ENCODE measurements at regions not wholly inside any gene's neighbourhood (a gene's known extent, or its start where the extent isn't known, plus 50 kb on each side); places are given as distances from the start of the nearest gene placed in this dataset.

DNA sequence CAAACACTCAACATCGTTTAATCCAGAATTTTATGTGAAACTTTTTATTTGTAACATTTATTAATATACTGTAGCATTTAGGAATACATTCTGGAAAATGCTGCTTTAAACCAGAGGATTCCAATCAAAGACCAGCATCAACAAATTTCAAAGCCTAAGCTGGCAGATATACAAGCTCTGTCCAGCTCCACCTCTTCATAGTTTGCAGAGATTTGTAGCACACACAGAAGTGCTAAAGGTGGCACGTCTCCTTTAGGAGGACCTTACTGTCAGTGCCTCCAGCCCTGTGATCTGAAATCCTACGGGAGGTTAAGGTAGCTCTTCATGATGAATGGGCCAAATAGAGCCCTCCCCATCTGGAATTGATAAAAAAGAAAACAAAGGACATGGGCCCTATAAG is 329.7 kb upstream of the NECTIN3 start:
- H3K4me3 ChIP-seq (ENCODE audit: low read depth, low read length): no peak overlapping the region
- ChIA-PET POLR2A (no interaction called here), CTCF (no interaction called here)
- H3K27ac ChIP-seq (ENCODE audit: low read depth, low read length): no peak overlapping the region
- TF ChIP-seq, protein P1, sequence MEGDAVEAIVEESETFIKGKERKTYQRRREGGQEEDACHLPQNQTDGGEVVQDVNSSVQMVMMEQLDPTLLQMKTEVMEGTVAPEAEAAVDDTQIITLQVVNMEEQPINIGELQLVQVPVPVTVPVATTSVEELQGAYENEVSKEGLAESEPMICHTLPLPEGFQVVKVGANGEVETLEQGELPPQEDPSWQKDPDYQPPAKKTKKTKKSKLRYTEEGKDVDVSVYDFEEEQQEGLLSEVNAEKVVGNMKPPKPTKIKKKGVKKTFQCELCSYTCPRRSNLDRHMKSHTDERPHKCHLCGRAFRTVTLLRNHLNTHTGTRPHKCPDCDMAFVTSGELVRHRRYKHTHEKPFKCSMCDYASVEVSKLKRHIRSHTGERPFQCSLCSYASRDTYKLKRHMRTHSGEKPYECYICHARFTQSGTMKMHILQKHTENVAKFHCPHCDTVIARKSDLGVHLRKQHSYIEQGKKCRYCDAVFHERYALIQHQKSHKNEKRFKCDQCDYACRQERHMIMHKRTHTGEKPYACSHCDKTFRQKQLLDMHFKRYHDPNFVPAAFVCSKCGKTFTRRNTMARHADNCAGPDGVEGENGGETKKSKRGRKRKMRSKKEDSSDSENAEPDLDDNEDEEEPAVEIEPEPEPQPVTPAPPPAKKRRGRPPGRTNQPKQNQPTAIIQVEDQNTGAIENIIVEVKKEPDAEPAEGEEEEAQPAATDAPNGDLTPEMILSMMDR (IDR thresholded peaks at IDR 0.05; ENCODE audit: low read depth, low read length): no peak
- no peaks in the 10 kb centered on the region for H3K9me3 ChIP-seq (ENCODE audit: control insufficient read depth, insufficient read depth, low read length)
- H3K27me3 ChIP-seq (ENCODE audit: control insufficient read depth, insufficient read depth, low read length): no peaks in the 10 kb centered on the region
- DNase-seq (ENCODE audit: low read depth, low spot score): no peak

GRCh38 chr3:110743202-110743601 is 328.4 kb upstream of the NECTIN3 start:
- no peaks in the 10 kb centered on the region for H3K27me3 ChIP-seq (ENCODE audit: control insufficient read depth, insufficient read depth, low read length)
- no peak overlapping the region for H3K27ac ChIP-seq (ENCODE audit: low read depth, low read length)
- TF ChIP-seq, protein P1 (IDR thresholded peaks at IDR 0.05; ENCODE audit: low read depth, low read length): no peak
- POLR2A ChIA-PET: no interaction called here
- no peaks in the 10 kb centered on the region for H3K9me3 ChIP-seq (ENCODE audit: control insufficient read depth, insufficient read depth, low read length)
- CTCF ChIA-PET: no interaction called here
- no peak overlapping the region for H3K4me3 ChIP-seq (ENCODE audit: low read depth, low read length)
- no peak for DNase-seq (ENCODE audit: low read depth, low spot score)

- ChIA-PET CTCF (no interaction called here), POLR2A (no interaction called here)
- Histone ChIP-seq H3K9me3 (ENCODE audit: control insufficient read depth, insufficient read depth, low read length) (no peaks in the 10 kb centered on the region), H3K27me3 (ENCODE audit: control insufficient read depth, insufficient read depth, low read length) (no peaks in the 10 kb centered on the region), H3K4me3 (ENCODE audit: low read depth, low read length) (no peak overlapping the region), H3K27ac (ENCODE audit: low read depth, low read length) (no peak overlapping the region)
- no peak for DNase-seq (ENCODE audit: low read depth, low spot score)
- TF ChIP-seq, protein P1 (IDR thresholded peaks at IDR 0.05; ENCODE audit: low read depth, low read length): no peak
Observed at GRCh38 chr3:110743984-110744383, 327.6 kb upstream of the NECTIN3 start.

DNA sequence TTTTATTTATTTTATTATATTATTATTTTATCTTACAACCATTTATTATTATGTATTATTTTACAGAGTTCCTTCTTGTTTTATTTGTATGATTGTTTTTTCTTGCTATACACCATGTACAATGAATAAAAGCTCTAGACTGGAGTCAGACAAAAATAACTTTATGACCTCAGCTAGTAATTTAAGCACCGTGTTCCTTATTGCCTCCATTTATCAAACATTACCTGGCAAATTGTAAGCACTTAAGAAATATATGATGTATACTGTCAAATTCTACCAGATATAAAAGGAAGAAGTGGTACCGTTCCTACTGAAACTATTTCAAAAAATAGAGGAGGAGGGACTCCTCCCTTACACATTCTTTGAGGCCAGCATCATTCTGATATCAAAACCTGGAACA is 326.9 kb upstream of the NECTIN3 start:
- H3K9me3 ChIP-seq (ENCODE audit: control insufficient read depth, insufficient read depth, low read length): no peaks in the 10 kb centered on the region
- ChIA-PET CTCF (no interaction called here), POLR2A (no interaction called here)
- no peak overlapping the region for H3K27ac ChIP-seq (ENCODE audit: low read depth, low read length)
- H3K27me3 ChIP-seq (ENCODE audit: control insufficient read depth, insufficient read depth, low read length): no peaks in the 10 kb centered on the region
- no peak overlapping the region for H3K4me3 ChIP-seq (ENCODE audit: low read depth, low read length)
- no peak for DNase-seq (ENCODE audit: low read depth, low spot score)
- TF ChIP-seq, protein P1 (IDR thresholded peaks at IDR 0.05; ENCODE audit: low read depth, low read length): no peak

DNA sequence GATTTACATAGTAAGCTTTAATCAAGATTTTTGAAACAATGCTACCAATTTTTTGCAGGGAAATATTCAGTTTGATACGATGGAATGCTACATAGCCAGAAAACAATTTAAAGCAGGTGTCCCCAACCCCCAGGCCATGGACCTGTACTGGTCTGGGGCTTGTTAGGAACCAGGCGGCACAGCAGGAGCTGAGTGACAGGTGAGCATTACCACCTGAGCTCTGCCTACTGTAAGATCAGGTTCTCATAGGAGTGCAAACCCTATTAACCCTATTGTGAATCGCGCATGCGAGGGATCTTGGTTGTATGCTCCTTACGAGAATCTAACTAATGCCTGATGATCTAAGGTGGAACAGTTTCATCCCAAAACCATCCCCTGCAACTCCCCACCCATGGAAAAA is 322.6 kb upstream of the NECTIN3 start:
- no peaks in the 10 kb centered on the region for H3K9me3 ChIP-seq (ENCODE audit: control insufficient read depth, insufficient read depth, low read length)
- ChIA-PET POLR2A (no interaction called here), CTCF (no interaction called here)
- no peak overlapping the region for H3K27ac ChIP-seq (ENCODE audit: low read depth, low read length)
- TF ChIP-seq, protein P1 (IDR thresholded peaks at IDR 0.05; ENCODE audit: low read depth, low read length): no peak
- H3K4me3 ChIP-seq (ENCODE audit: low read depth, low read length): no peak overlapping the region
- DNase-seq (ENCODE audit: low read depth, low spot score): no peak
- H3K27me3 ChIP-seq (ENCODE audit: control insufficient read depth, insufficient read depth, low read length): no peaks in the 10 kb centered on the region

All from AG04450 (cell line).